Stimulated activated CD4-positive, alpha-beta T cell treated with anti-CD3 and anti-CD28 coated beads, Interleukin-15, amount 100 ng/mL, for 48 hours (primary cell): ENCODE measurements at regions not wholly inside any gene's neighbourhood (a gene's known extent, or its start where the extent isn't known, plus 50 kb on each side); places are given as distances from the start of the nearest gene placed in this dataset.
"Not testable (repeated sequence)": the region's sequence is repeated elsewhere in the genome, so short reads cannot be mapped to it uniquely, and the experiment has no call there.

Experiments used
- DNase-seq, 2 donors: peaks; one replicate each; pipeline ENCODE4 v3.0.0-alpha.2; 2020; ENCODE audit warnings: low read depth in 2 of 2

DNA sequence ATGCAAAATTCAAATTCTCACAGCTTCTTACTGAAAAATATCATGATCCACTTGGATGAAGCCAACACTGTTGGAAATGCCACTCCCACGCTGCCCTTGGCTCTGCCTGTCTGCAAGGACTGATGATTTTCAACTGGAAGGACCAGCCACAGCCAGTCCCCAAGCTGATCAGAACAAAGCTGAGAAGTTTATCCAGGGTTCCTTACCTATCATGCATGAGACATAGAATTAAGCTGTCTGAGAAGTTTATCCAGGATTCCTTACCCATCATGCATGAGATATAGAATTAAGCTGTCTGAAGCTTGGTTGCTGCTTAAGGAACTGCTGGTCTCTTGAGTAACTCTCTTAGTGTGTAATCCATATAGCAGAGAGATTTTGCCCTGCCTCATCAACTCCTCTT is 159.8 kb upstream of the TMEM260 start:
- no peak for DNase-seq

DNA sequence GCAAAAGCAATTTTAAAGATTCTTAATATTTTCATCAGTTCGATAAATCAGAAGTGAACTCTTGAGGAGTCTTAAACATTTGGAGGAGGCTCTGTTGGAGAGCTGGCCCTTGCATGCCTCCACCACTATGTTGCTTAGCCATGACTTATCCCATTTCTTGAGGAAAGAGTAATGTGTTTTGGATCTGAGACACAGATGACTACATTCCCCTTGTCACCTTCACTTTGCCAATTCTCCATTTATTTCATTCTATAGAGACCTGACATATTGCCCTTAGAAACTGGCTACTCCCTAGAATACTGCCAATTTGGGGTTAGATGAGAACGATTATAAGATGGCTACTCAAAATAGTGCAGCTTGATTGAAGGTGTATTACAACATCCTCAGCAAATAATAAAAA is 157.4 kb upstream of the TMEM260 start:
- no peak for DNase-seq

DNA sequence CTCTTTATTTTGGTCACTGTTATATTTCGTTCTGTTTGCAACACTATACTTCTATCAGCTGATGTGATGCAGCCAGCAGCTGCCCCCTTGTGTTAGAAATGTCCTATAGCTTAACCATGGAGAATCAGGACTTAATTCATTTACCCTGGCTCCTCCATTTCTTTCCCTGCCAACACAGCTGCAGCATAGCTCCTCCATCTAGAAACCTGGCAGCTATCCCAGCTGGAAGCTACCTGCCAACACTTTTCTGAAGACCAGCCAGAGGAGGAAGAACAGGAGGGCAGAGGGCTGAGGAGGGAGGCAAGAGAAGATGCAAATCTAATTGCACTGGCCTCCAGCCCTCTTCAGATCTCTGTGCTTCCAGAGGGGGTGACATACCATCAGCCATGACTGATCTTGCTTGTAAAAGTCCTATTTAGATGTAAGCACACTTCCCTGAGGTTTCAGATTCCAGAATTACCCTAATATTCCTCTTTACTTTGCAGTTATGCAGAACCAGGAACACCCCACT is 156.8 kb upstream of the TMEM260 start:
- peak in 1 of 2 donors; percentile 3 for DNase-seq

DNA sequence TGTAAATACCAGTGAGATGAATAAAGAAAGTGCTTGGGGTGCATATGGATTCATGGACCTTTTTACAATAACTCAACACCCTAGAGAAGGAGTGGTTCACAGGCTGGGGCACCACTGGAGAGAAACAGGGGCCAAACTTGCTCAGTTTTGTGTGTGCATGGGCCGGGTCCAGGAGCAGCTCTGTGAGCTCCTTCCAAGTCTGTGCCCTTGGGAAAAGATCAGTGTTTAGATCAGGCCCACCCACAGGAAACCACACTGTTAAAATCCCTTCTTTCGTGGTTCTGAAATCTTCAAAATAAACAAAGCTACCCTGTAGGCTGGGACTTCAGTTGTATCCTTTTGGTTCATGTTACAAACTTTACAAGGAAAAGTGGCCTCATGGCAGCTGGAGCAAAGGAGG is 156.1 kb upstream of the TMEM260 start:
- no peak for DNase-seq

DNA sequence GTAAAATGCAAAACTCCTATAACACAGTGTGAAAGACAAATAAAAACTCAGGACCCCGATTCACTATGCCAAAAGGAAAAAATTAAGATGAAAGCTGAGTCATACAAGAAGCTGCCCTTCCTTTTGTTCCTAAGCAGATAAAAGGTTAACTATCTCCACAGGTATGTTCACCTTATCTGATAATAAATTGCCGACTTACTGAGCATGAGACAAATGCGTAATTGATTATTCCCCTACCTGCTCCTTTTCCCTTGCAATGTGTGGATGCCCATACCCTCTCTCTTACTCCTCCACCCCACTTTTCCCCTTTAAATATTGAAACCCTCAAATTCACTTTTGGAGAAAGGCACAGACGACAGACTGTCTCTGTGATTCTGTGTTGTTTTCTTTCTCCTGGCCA is 148.6 kb upstream of the TMEM260 start:
- no peak for DNase-seq

DNA sequence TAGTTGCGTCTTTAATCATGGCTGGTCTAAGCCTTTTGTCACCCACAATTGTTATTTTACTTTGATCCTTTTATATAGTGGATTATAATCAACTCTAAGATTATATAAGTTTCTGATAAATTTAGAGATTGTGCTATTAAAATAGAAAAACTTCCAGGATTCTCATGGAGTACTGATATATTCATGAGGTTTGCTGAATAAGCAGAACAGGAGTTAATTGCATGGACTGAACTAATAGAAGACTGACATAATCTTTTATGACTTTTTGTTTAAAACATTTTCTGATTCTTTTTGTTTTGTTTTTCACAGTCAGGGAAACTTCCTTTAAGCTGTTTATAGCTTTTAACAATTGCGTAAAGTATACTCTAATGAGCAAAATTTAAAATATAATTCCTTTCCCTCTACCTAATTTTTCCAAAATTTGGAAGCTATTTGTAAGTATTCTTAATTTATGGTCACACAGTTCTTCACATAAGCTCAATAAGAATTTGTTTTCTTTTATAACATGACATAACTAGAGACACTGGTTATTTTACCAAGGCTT is 129.9 kb upstream of the TMEM260 start:
- DNase-seq = no peak

DNA sequence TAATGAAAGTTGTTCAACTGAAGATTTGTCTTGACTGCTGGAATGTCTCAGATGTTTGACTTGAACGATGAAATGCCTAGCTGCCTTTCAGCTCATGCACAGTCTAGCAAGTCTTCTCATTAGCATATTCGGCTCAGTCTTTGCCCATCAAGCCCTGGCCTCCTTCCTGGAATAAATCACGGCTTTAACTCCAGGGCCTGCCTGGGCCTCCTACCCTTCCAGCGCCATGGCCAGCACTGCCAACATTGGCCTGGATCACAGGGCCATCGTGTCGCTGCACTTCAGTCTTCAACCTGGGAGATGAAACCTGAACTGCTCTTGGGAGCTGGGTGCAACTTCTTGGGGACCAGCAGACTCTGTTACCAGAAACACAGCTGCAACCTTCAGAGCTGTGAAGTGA is 126.7 kb upstream of the TMEM260 start:
- no peak for DNase-seq

DNA sequence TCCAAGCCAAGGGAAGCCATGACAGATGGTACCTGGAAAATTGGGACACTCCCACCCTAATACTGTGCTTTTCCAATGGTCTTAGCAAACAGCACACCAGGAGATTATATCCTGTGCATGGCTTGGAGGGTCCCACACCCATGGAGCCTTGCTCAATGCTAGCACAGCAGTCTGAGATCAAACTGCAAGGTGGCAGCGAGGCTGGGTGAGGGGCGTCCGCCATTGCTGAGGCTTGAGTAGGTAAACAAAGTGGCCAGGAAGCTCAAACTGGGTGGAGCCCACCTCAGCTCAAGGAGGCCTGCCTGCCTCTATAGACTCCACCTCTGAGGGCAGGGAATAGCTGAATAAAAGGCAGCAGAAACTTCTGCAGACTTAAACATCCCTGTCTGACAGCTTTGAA is 124.9 kb upstream of the TMEM260 start:
- not testable (repeated sequence) for DNase-seq

DNA sequence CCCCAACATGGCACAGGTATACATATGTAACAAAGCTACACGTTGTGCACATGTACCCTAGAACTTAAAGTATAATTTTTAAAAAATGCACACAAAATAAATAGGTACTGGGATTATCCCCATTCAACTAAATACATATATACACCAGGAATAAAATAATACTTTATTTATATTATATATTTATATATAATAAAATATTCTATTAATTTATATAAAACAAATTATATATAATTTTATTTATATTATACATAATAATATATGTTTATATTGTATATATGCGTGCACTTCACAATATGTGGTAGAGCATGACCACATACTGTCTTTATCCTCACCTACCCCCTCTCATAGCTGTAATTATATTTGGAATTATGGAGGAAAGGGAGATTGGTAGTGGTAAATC is 119.1 kb upstream of the TMEM260 start:
- DNase-seq = no peak

DNA sequence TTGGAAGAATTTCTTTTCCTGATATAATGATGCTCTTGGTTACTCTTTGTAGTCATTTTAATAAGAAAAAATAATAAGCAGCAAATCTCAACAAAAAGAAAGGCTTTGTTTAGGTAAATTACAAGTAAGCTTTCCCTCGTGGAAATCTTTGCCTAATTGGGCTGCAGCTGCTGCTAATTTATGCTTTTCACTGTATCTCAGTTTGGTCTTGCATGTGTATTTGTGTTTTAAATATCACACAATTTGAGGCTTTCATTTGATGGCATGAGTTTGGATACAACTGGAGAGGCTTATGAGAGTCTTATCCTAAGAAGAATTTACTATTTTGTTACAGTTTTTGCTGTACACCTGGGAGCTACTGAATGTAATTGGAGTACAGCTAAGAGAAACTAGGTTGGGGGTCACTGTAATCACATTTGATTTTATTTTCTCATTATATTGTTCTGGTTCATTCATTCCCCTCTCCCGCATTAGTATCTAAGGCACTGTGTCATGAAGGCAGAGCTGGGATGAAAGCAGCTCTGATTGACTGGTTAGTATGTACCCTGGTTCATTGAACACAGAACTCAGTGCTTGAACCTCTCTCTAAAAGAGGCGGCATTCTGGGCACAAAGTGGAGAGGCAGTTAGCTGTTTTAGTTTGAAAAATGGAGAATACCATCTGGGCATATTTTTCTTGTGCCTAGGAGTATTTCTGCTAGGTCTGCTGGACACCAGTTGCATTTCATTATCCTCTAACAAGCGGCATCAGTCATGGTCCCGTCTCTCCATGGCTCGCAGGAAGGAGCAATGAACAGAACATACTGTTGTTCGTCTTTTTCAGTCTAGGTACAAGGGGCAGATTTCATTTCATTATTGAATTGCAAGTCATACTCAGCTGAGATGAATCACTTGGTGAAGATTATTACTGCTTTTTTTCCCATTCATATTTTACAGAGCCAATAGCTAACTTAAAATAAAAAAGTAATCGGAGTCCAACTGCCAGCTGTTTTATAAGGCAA is 118.0 kb upstream of the TMEM260 start:
- DNase-seq = no peak

DNA sequence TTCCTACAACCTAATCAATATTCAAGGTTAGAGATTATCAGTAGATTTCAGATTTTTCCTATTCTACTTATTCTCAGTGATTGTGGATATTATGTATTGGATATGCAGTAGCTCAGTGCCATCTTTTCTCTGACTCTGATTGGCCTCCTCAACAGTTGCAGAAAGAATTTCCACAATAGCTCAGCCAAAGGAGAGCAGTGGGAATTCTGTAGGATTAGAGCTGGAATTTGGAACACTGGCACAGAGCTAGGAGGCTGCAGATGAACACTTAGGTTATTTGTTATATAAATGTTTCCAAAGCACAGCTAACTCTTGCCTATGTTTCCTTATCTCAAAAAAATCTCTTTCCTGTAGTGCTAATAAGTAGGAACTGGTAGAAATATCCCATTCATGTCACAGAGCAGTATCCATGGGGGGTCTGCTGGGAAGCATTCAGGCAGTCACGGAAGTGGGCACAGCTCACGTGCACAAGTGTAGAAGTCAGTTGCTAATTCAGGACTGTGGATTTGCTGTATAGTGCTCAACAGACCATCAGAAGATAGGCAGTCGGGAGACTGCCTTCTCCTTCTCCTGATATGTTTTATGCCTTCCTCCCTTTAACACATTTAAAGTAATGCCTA is 116.2 kb upstream of the TMEM260 start:
- no peak for DNase-seq

DNA sequence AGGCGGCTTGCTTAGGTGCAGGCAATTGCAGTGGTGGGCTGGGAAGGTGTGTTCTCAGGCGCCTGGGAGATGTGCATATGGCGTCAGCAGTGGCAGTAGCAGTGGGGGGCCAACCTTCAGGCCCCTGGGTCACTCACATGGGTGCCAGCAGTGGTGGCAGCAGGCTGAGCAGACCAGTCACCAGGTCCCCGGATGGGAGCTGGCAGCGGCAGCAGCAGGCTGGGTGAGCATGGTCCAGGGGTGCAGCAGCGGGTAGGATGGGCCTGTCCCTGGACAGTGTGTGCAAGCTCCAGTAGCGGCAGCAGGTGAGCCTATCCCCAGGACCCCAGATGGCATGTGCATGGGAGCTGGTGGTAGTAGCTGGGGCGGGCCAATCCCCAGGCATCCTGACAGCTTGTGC is 108.5 kb upstream of the TMEM260 start:
- DNase-seq = no peak

DNA sequence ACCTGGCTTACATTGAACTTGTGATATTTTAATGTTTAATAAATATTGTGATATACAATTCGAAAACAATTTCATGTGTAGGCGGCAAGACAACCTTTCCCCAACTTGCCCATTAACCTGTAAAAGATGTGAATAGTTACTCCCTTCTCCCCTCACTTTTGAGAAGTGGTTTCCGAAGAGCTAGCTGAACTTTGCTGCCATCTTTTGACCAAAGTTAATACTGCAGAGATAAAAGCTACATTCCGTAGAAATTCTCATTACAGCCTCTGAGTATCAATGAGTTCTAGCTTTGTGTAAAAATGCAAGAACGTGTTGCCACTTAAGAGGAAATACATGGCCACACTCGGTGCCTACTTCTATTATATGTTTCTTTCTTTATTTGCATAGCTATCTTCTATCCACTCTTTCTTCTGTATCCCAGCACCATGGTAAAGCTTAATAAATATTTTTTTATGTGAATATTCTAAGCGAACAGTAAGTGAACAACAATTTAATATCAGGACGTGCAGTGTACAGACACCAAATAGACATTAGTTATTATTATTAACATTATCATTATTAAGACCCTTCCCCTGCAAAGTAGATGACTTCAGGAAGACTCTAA is 105.1 kb upstream of the TMEM260 start:
- DNase-seq = no peak

DNA sequence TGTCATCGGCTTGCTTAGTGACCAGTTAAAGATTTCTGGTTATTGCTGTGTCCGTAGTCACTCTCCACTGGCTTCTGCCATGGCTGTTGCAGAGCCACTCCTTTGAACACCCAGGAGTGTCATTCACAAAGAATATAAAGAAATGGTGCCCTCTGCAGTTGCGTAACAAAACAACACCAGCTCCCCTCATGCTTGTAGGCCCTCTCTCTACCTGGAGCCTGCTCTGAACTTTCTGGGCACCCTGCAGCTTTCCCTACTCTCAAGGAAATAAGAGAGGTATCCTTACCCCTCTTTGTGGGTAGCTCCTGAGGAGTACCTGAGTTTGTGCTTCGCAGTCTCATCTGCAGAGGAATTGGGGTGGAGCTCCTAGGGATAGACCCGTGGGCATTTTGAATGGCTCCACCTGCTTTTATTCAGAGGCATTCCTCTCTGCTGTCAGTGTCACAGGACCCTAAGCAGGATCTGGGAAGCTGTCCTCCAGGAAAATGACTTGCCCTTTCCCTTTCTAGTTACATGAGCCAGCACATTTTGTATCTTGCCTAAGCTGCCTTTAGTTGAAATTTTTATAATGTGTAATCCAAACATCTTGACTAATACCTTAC is 97.2 kb upstream of the TMEM260 start:
- DNase-seq = no peak

DNA sequence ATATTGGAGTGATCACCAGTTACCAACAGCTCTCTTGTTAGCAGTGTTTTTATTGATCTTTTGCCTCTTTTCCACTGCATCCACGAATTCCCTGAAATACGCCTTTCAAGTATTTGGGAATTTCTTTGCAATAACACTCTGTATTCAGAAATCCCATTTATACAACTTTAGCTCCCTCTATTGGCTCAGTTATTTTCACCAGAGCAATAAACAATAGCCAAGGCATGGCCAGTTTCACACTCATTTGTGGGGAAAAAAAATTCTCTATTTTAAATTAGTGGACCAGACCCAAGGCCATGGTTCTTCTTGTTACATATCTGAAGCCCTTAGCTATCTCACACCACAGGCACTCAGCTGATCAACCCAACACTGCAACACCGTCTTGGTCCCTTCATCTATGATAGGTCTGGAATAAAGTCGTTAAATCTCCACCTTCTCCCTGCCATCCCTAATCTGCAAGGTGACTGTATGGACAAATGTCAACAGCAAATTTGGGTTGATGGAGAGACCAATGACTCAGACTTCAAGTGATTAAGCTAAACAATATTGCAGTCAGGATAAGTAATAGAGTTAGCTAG is 92.4 kb upstream of the TMEM260 start:
- no peak for DNase-seq

DNA sequence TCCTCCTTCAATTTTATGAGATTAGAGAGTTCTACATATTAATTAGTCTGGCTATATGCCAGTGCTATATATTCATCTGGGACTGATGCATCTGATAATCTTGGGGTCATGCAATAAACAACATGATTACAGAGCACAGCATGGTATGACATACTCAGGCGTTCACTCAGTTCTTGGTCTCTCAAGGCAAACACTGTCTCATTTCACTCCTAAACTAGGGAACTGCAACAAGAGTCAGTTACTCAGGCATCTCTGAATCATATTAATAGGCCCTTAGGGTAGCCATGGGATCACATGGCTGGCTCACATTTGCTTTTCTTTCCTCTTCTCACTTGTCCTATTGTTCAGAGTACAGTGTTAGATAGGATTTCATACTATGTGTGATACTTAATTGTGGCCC is 91.8 kb upstream of the TMEM260 start:
- no peak for DNase-seq

DNA sequence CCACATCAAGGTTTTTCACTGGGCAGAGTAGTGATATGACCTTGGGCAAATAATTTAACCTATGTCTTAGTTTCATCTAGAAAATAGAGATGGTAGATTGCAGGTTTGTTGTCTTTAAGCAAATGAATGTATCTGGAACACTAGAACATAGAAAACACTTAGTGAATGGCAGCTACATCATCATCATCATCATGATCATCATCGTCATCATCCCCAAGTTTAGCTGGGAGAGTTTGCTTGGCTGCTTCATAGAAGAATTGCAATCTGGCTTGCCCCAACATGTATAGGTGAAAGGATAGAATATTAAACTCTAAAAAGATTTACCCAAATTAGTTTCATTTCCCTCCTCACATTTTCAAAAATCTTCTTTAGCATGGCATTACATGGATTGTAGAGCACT is 91.3 kb upstream of the TMEM260 start:
- no peak for DNase-seq

DNA sequence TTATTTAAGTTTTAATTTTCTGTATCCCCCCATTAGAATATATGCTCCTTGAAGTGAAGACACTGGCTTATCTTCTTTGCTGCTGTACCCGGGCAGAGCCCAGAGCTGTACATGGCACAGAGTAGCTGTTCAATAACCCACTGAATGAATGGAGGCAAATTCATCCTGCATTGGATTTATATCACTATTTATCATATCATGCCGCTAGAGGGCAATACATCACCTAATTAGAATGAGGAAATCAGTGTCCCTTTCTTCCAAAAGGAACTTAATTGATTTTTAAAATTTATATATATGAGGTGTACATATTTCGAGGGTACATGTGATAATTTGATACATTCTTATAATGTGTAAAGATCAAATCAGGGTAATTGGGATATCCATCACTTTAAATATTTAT is 89.2 kb upstream of the TMEM260 start:
- no peak for DNase-seq

DNA sequence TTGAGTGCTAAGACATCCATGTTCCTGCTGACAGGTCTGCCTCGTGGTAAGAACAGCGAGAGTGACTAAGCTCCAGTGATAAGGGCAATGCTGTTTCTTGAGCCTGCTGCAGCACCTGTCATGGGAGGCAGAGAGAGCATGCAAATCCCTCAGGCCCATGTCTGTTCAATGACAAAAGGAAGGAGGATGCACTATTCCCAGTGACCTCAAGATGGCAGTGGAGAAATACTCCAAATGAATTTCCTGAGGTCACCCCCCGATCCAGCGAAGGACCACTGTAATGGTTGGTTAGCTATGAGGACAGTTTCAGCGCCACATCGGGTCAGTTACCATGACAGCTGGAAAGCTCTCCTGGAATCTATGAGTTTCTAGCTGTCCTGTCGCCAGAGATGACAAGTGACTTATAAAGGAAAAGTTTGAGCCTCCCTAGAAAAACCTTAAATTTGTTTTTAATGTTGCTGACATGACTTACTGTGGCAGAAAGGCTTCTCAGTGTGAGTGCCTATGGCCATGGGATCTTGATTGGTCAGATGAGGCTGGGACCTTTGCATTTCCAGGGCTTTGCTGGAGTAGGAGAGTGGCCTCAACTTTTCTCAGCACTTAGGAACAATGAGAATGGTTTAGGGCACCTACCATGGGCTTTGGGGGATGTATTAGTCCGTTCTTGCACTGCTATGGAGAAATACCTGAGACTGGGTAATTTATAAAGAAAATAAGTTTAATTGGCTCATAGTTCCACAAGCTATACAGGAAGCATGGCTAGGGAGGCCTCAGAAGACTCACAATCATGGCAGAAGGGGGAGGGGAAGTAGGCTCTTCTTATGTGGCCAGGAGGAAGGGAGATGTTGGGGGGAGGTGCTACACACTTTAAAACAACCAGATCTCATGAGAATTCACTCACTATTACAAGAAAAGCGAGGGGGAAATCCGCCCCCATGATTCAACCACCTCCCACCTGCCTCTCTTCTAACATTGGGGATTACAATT is 88.0 kb upstream of the TMEM260 start:
- DNase-seq = peak in 1 of 2 donors; percentile 31

DNA sequence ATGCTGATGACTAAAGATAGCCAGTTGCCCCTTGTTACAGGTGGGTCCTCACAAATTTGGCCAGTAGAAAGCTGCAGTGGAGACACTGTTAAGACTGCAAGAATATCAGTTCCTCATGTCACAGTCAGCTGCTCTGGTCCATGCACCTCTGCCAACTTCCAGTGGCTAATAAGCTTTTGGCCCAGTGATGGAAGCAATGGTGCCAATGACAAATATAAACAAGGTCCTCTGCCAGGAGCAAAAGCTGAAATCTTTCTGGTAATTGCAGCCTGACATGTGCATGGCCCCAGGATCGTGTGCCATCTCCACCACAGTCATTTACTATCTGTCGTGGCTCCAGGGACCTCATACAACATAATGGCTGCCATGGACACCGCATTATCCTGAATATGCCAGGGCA is 85.4 kb upstream of the TMEM260 start:
- no peak for DNase-seq
